GM12875 (cell line): ENCODE measurements at regions not wholly inside any gene's neighbourhood (a gene's known extent, or its start where the extent isn't known, plus 50 kb on each side); places are given as distances from the start of the nearest gene placed in this dataset.

Experiments
- H3K4me3 ChIP-seq: one replicate; pipeline ENCODE4 v1.5.1; 2011; ENCODE audit warnings: low read depth, low read length, control low read depth
- TF ChIP-seq, protein P1 (sequence below): IDR thresholded peaks from 2 replicates; pipeline ENCODE4 v1.5.1; 2011; ENCODE audit warnings: low read depth, mild to moderate bottlenecking, control low read depth, inconsistent platforms, low read length, moderate library complexity, borderline replicate concordance; ENCODE audit not compliant: insufficient read depth

DNA sequence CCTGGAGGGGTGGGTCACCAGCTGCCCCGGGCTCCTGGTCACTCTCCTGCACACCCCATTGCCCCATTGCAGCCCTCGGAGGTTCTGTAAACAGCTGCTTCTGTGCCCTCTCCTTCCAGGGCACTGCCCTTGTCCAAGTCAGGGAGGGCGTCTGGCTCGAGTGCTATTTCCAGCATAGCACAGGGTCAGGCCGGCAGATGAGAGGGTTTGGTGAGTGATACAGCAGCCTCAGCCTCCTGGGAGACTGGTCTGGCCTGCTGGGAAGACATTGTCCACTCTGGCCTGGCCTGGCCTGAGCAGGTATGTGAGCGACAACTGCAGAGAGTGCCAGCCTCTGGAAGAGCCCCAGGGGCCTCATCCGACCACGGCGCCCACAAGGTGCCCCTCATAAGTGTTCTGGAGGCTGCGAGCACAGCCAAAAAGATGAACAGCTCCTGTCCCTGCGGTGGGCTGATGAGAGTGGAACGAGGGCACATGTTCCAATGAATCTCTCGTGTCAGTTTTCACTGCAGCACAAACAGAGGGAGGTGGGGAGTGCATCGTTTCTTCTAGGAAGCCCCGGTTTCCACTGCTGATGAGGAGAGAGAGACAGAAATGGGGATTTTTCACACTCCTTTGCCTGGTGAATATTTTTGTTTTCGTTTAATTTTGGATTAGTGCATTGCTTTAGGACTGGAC lies 105.8 kb upstream of the SDK2 start:
- TF ChIP-seq, protein P1, sequence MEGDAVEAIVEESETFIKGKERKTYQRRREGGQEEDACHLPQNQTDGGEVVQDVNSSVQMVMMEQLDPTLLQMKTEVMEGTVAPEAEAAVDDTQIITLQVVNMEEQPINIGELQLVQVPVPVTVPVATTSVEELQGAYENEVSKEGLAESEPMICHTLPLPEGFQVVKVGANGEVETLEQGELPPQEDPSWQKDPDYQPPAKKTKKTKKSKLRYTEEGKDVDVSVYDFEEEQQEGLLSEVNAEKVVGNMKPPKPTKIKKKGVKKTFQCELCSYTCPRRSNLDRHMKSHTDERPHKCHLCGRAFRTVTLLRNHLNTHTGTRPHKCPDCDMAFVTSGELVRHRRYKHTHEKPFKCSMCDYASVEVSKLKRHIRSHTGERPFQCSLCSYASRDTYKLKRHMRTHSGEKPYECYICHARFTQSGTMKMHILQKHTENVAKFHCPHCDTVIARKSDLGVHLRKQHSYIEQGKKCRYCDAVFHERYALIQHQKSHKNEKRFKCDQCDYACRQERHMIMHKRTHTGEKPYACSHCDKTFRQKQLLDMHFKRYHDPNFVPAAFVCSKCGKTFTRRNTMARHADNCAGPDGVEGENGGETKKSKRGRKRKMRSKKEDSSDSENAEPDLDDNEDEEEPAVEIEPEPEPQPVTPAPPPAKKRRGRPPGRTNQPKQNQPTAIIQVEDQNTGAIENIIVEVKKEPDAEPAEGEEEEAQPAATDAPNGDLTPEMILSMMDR, result no peak
- H3K4me3 ChIP-seq, result no peak overlapping the region

DNA sequence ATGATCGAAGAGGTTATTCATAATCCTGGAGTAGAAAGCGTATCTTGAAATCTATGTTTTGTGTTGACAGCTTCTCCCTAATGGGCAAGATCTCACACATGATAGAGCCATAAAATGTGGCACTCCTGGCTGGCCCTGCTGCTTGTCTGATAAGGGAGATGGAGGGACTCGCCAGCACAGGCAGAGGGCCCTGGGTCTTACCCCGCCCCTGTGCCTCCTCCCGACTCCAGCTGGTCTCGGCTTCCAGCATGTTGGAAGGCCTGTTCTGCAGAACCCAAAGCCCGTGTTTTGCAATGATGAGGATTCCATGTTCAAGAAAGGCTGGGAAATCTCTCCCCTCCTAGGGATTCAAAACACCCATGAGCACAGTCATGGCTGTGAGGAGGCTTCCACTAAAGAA lies 106.7 kb upstream of the SDK2 start:
- TF ChIP-seq, protein P1, result no peak
- no peak overlapping the region for H3K4me3 ChIP-seq

DNA sequence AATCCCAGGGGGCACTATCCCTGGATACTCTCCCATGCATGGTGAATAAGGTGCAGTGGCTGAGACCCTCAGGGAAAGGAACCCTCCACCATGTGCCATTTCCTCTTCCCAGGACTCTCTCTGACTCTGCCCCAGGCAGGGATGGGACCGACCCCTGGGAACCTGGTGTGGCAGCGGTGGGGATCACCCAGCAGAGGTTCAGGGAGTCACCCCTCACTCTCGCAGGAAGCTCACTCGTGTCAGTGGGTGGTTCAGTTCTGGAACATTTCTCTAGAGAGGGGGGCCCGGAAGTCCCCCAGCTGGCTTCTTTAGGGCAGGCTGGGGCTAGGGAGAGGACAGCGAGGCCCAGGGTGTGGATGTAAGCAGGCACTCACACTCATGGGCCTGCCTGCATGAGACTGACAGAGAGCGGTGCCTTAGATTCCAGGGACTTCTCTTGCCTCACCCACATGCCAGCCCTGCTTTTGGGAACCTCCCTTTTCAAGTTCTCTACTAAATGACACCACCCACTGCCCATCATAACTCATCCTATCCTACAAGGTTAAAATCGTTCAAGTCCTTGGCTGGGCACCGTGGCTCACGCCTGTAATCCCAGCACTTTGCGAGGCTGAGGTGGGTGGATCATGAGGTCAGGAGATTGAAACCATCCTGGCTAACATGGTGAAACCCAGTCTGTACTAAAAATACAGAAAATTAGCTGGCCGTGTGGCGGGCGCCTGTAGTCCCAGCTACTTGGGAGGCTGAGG lies 109.7 kb upstream of the SDK2 start:
- no peak overlapping the region for H3K4me3 ChIP-seq
- TF ChIP-seq, protein P1, result no peak

DNA sequence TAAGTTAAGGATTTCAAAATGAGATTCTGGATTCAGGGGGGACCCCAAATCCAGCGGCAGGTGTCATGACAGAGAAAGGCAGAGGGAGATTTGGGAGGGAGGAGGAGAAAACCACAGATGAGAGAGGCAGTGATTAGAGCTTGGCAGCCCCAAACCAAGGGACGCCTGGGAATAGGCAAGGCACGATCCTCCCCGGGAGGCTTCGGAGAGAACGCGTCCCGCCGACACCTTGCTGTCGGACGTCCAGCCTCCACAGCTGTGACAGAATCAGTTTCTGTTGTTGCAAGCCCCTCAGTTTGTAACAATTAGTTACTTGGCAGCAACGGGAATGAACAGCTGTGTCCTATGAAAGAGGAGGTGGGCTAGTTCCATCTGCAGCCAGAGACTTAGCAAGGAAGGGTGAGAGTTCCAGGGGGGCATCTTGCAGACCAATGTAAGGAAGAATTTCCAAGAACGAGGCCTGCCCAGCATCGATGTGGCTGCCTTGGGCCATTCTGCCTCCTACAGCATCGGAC lies 110.7 kb upstream of the SDK2 start:
- H3K4me3 ChIP-seq, result no peak overlapping the region
- TF ChIP-seq, protein P1, result no peak

GRCh38 chr17:73757420-73757819 lies 113.2 kb upstream of the SDK2 start:
- TF ChIP-seq, protein P1, result no peak

GRCh38 chr17:73758245-73758644 lies 114.0 kb upstream of the SDK2 start:
- TF ChIP-seq, protein P1, result no peak
- no peak overlapping the region for H3K4me3 ChIP-seq

More at GRCh38 chr17:73757420-73757819, 113.2 kb upstream of the SDK2 start:
- no peak overlapping the region for H3K4me3 ChIP-seq
